Liver (tissue), 8 donors: ENCODE measurements at regions not wholly inside any gene's neighbourhood (a gene's known extent, or its start where the extent isn't known, plus 50 kb on each side); places are given as distances from the start of the nearest gene placed in this dataset.

Experiments
- DNase-seq: peaks from one replicate; pipeline ENCODE4 v3.0.0-alpha.2; 2017; ENCODE audit warnings: low spot score
- H3K27ac ChIP-seq, 2 donors: one replicate each; pipeline ENCODE4 v1.7.0; 2013; ENCODE audit warnings: inconsistent platforms in 2 of 2, low read length in 2 of 2, control low read depth in 1 of 2, low read depth in 1 of 2, mild to moderate bottlenecking in 1 of 2
- H3K27me3 ChIP-seq, 4 donors: one replicate each; pipeline versions ENCODE4 v1.6.1 to v1.7.0; 2013; ENCODE audit warnings: low read length in 3 of 4, inconsistent platforms in 1 of 4, mild to moderate bottlenecking in 1 of 4, moderate library complexity in 1 of 4; ENCODE audit not compliant: control insufficient read depth in 4 of 4, insufficient read depth in 4 of 4
- H3K36me3 ChIP-seq, 4 donors: one replicate each; pipeline versions ENCODE4 v1.6.1 to v1.7.0; 2013; ENCODE audit warnings: low read length in 3 of 4, mild to moderate bottlenecking in 3 of 4, low read depth in 1 of 4, moderate library complexity in 1 of 4; ENCODE audit not compliant: control insufficient read depth in 4 of 4, insufficient read depth in 3 of 4
- H3K4me1 ChIP-seq, 4 donors: one replicate each; pipeline versions ENCODE4 v1.6.1 to v1.7.0; 2013; ENCODE audit warnings: low read length in 3 of 4, mild to moderate bottlenecking in 3 of 4, moderate library complexity in 1 of 4; ENCODE audit not compliant: control insufficient read depth in 4 of 4, insufficient read depth in 4 of 4
- H3K4me3 ChIP-seq, 3 donors: one replicate each; pipeline versions ENCODE4 v1.6.1 to v1.7.0; 2013; ENCODE audit warnings: low read length in 3 of 3, control low read depth in 1 of 3, low read depth in 1 of 3, mild to moderate bottlenecking in 1 of 3
- H3K9ac ChIP-seq, 2 donors: one replicate each; pipeline ENCODE4 v1.7.0; 2013; ENCODE audit warnings: low read length in 2 of 2, mild to moderate bottlenecking in 2 of 2, moderate library complexity in 2 of 2, control low read depth in 1 of 2, low read depth in 1 of 2
- H3K9me3 ChIP-seq, 4 donors: one replicate each; pipeline versions ENCODE4 v1.6.1 to v1.7.0; 2013; ENCODE audit warnings: low read length in 3 of 4; ENCODE audit not compliant: control insufficient read depth in 4 of 4
- ATF3 ChIP-seq: IDR thresholded peaks from 2 replicates; pipeline ENCODE4 v1.6.1; 2016; ENCODE audit warnings: antibody characterized with exemption
- CTCF ChIP-seq: fragments of 150-350 bp; IDR thresholded peaks from 2 replicates; pipeline ENCODE4 v1.5.1; 2017; ENCODE audit warnings: improper control_type of control experiment, low read depth, low read length; ENCODE audit not compliant: missing input control
- EGR1 ChIP-seq, 2 donors: IDR thresholded peaks; 2 replicates each; pipeline ENCODE4 v1.6.1; 2016 to 2018; ENCODE audit warnings: antibody characterized with exemption in 2 of 2, low read depth in 2 of 2
- FOXA1 ChIP-seq: IDR thresholded peaks from 2 replicates; pipeline ENCODE4 v1.6.1; 2016; ENCODE audit warnings: antibody characterized with exemption
- FOXA2 ChIP-seq: IDR thresholded peaks from 2 replicates; pipeline ENCODE4 v1.6.1; 2016; ENCODE audit warnings: antibody characterized with exemption
- GABPA ChIP-seq, 2 donors: IDR thresholded peaks in 1 of 2; conservative IDR thresholded peaks in 1 of 2; 2 replicates each; pipeline ENCODE4 v1.6.1; 2016; ENCODE audit warnings: antibody characterized with exemption in 2 of 2, mild to moderate bottlenecking in 1 of 2, moderate library complexity in 1 of 2
- HNF4A ChIP-seq, 2 donors: conservative IDR thresholded peaks; 2 replicates each; pipeline ENCODE4 v1.6.1; 2016; ENCODE audit warnings: antibody characterized with exemption in 2 of 2, mild to moderate bottlenecking in 2 of 2
- HNF4G ChIP-seq: IDR thresholded peaks from 2 replicates; pipeline ENCODE4 v1.6.1; 2016; ENCODE audit warnings: antibody characterized with exemption
- JUND ChIP-seq, 2 donors: IDR thresholded peaks; 2 replicates each; pipeline ENCODE4 v1.6.1; 2016; ENCODE audit warnings: antibody characterized with exemption in 2 of 2
- NR2F2 ChIP-seq: IDR thresholded peaks from 2 replicates; pipeline ENCODE4 v1.6.1; 2016; ENCODE audit warnings: antibody characterized with exemption
- RAD21 ChIP-seq, 2 donors: IDR thresholded peaks; 2 replicates each; pipeline ENCODE4 v1.6.1; 2016; ENCODE audit warnings: antibody characterized with exemption in 2 of 2, mild to moderate bottlenecking in 2 of 2
- RXRA ChIP-seq, 2 donors: IDR thresholded peaks; 2 replicates each; pipeline ENCODE4 v1.6.1; 2017 to 2018; ENCODE audit warnings: antibody characterized with exemption in 2 of 2, mild to moderate bottlenecking in 1 of 2
- SP1 ChIP-seq: IDR thresholded peaks from 2 replicates; pipeline ENCODE4 v1.6.1; 2018; ENCODE audit warnings: antibody characterized with exemption, mild to moderate bottlenecking
- TAF1 ChIP-seq: conservative IDR thresholded peaks from 2 replicates; pipeline ENCODE4 v1.6.1; 2016; ENCODE audit warnings: antibody characterized with exemption, mild to moderate bottlenecking
- YY1 ChIP-seq: IDR thresholded peaks from 2 replicates; pipeline ENCODE4 v1.6.1; 2016; ENCODE audit warnings: antibody characterized with exemption, mild to moderate bottlenecking
- ZBTB33 ChIP-seq: IDR thresholded peaks from 2 replicates; pipeline ENCODE4 v1.6.1; 2016; ENCODE audit warnings: antibody characterized with exemption
- whole genome bisulfite sequencing: extraction: QIAGEN DNeasy Blood & Tissue Kit; methylation state at CpG from one replicate; pipeline ENCODE4 v1.1.7; 2013; 5-methylcytosine and 5-hydroxymethylcytosine counted together
- TF ChIP-seq, protein P1 (sequence below): IDR thresholded peaks from 2 replicates; pipeline ENCODE4 v1.6.1; 2016; ENCODE audit warnings: antibody characterized with exemption, mild to moderate bottlenecking
- TF ChIP-seq, protein P2 (sequence below): IDR thresholded peaks from 2 replicates; pipeline ENCODE4 v1.6.1; 2016; ENCODE audit warnings: antibody characterized with exemption
- donor health status: healthy.
- donor health status: healthy.
- donor health status: healthy.
- donor health status: healthy.
- donor health status: healthy.

GRCh38 chr6:137933696-137934095, 66.6 kb downstream of the TNFAIP3 start:
- no peak for DNase-seq
- no peaks in the 10 kb centered on the region for H3K36me3 ChIP-seq
- H3K9me3 ChIP-seq = no peaks in the 10 kb centered on the region
- no peak overlapping the region for H3K27ac ChIP-seq
- H3K9ac ChIP-seq = no peak overlapping the region
- no peaks in the 10 kb centered on the region for H3K27me3 ChIP-seq
- WGBS = 87% methylated on average over 3 of the region's 3 CpGs
- TF ChIP-seq FOXA2 (no peak), HNF4G (no peak), SP1 (no peak), NR2F2 (no peak), TAF1 (no peak), RAD21 (IDR thresholded peaks at IDR 0.05) (no peak), ATF3 (no peak)
- TF ChIP-seq, protein P1, sequence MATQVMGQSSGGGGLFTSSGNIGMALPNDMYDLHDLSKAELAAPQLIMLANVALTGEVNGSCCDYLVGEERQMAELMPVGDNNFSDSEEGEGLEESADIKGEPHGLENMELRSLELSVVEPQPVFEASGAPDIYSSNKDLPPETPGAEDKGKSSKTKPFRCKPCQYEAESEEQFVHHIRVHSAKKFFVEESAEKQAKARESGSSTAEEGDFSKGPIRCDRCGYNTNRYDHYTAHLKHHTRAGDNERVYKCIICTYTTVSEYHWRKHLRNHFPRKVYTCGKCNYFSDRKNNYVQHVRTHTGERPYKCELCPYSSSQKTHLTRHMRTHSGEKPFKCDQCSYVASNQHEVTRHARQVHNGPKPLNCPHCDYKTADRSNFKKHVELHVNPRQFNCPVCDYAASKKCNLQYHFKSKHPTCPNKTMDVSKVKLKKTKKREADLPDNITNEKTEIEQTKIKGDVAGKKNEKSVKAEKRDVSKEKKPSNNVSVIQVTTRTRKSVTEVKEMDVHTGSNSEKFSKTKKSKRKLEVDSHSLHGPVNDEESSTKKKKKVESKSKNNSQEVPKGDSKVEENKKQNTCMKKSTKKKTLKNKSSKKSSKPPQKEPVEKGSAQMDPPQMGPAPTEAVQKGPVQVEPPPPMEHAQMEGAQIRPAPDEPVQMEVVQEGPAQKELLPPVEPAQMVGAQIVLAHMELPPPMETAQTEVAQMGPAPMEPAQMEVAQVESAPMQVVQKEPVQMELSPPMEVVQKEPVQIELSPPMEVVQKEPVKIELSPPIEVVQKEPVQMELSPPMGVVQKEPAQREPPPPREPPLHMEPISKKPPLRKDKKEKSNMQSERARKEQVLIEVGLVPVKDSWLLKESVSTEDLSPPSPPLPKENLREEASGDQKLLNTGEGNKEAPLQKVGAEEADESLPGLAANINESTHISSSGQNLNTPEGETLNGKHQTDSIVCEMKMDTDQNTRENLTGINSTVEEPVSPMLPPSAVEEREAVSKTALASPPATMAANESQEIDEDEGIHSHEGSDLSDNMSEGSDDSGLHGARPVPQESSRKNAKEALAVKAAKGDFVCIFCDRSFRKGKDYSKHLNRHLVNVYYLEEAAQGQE = no peak
- no peak overlapping the region for H3K4me3 ChIP-seq
- H3K4me1 ChIP-seq = peaks cover 0 to 3% (median 1%) of the 10 kb centered on the region in 4 donors

GRCh38 chr6:137936798-137937197, 69.7 kb downstream of the TNFAIP3 start:
- H3K9me3 ChIP-seq = no peaks in the 10 kb centered on the region
- H3K9ac ChIP-seq = no peak overlapping the region
- no peaks in the 10 kb centered on the region for H3K36me3 ChIP-seq
- no peak for DNase-seq
- H3K4me1 ChIP-seq = peaks cover 0 to 1% (median 0%) of the 10 kb centered on the region in 4 donors
- TF ChIP-seq NR2F2 (no peak), ATF3 (no peak), FOXA2 (no peak), JUND (IDR thresholded peaks at IDR 0.05) (no peak), YY1 (no peak), HNF4A (conservative IDR thresholded peaks at IDR 0.05) (no peak), RAD21 (IDR thresholded peaks at IDR 0.05) (no peak), EGR1 (IDR thresholded peaks at IDR 0.05; ENCODE audit: low read depth in 2 of 2) (no peak), GABPA (IDR thresholded peaks at IDR 0.05 in 1 of 2, conservative IDR thresholded peaks at IDR 0.05 in 1 of 2) (no peak), SP1 (no peak), HNF4G (no peak), RXRA (IDR thresholded peaks at IDR 0.05) (no peak), TAF1 (no peak), FOXA1 (no peak), CTCF (no peak), ZBTB33 (no peak)
- TF ChIP-seq, protein P1 = no peak
- TF ChIP-seq, protein P2, sequence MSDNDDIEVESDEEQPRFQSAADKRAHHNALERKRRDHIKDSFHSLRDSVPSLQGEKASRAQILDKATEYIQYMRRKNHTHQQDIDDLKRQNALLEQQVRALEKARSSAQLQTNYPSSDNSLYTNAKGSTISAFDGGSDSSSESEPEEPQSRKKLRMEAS = no peak
- no peak overlapping the region for H3K4me3 ChIP-seq
- no peaks in the 10 kb centered on the region for H3K27me3 ChIP-seq
- H3K27ac ChIP-seq = no peak overlapping the region
